ENCODE measurements at regions not wholly inside any gene's neighbourhood (a gene's known extent, or its start where the extent isn't known, plus 50 kb on each side); places are given as distances from the start of the nearest gene placed in this dataset.

DNA sequence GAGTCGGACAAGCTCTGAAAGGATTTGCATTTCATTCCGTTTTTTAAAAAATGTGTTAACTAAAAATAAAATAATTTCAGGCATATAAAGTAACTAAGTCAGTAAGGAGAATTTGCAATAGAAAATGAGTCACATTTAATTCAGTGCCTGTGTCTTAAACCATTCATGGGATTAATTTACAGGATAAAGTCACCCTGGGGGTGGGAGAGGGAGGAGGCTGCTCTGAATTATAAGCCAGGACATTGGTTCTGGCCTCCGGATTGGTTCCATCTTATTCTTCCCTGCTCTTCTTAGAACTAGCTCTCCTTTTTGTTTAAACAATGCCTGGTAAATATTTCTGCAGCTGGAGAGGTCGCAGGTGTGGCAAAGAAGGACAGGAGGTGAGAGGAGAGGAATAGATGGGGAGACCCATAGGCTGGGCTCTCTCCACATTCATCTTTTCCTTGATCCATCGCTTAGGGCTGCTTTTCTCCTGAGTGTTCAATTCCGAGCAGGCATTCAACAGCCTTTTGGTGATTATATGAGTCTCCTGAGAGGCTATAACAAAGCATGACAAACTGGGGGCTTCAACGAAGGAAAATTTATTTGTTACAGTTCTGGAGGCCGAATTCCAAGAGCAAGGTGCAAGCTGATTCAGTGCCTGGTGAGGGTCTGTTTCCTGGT, 319.2 kb downstream of the PHKB start:
- TF ChIP-seq, protein P1, sequence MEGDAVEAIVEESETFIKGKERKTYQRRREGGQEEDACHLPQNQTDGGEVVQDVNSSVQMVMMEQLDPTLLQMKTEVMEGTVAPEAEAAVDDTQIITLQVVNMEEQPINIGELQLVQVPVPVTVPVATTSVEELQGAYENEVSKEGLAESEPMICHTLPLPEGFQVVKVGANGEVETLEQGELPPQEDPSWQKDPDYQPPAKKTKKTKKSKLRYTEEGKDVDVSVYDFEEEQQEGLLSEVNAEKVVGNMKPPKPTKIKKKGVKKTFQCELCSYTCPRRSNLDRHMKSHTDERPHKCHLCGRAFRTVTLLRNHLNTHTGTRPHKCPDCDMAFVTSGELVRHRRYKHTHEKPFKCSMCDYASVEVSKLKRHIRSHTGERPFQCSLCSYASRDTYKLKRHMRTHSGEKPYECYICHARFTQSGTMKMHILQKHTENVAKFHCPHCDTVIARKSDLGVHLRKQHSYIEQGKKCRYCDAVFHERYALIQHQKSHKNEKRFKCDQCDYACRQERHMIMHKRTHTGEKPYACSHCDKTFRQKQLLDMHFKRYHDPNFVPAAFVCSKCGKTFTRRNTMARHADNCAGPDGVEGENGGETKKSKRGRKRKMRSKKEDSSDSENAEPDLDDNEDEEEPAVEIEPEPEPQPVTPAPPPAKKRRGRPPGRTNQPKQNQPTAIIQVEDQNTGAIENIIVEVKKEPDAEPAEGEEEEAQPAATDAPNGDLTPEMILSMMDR (IDR thresholded peaks at IDR 0.05): no peak
- no peak for TF ChIP-seq POLR2A (IDR thresholded peaks at IDR 0.05)

All from body of pancreas (tissue), 4 donors.